Epithelial cell of proximal tubule (primary cell): ENCODE measurements at regions not wholly inside any gene's neighbourhood (a gene's known extent, or its start where the extent isn't known, plus 50 kb on each side); places are given as distances from the start of the nearest gene placed in this dataset.
"Not testable (repeated sequence)": the region's sequence is repeated elsewhere in the genome, so short reads cannot be mapped to it uniquely, and the experiment has no call there.

ENCODE experiments used
- DNase-seq: peaks from one replicate; pipeline ENCODE4 v3.0.0-alpha.2; 2011; ENCODE audit warnings: low read depth
- H3K4me3 ChIP-seq: 2 replicates; pipeline ENCODE4 v1.5.1; 2011; ENCODE audit warnings: low read depth, mild to moderate bottlenecking, low read length
- CTCF ChIP-seq: conservative IDR thresholded peaks from 2 replicates; pipeline ENCODE4 v1.5.1; 2012; ENCODE audit warnings: low read depth, mild to moderate bottlenecking, low read length

GRCh38 chr5:131005963-131006684 lies 158.9 kb downstream of the HINT1 start:
- DNase-seq = no peak
- no peak overlapping the region for H3K4me3 ChIP-seq
- TF ChIP-seq CTCF = no peak

GRCh38 chr5:131001507-131001906 lies 163.5 kb downstream of the HINT1 start:
- no peak for TF ChIP-seq CTCF
- DNase-seq = no peak
- no peak overlapping the region for H3K4me3 ChIP-seq

- TF ChIP-seq CTCF = no peak
- no peak overlapping the region for H3K4me3 ChIP-seq
- DNase-seq = no peak
Observed at GRCh38 chr5:131000289-131000688, 164.8 kb downstream of the HINT1 start.

GRCh38 chr5:130996720-130997119 lies 168.3 kb downstream of the HINT1 start:
- H3K4me3 ChIP-seq, DNase-seq: not testable (repeated sequence)

- no peak for DNase-seq
- no peak overlapping the region for H3K4me3 ChIP-seq
- no peak for TF ChIP-seq CTCF
Observed at GRCh38 chr5:130995851-130996250, 169.2 kb downstream of the HINT1 start.

- no peak for DNase-seq
- no peak overlapping the region for H3K4me3 ChIP-seq
- no peak for TF ChIP-seq CTCF
Observed at GRCh38 chr5:130995254-130995515, 169.9 kb downstream of the HINT1 start.

GRCh38 chr5:130994496-130995253 lies 170.4 kb downstream of the HINT1 start:
- no peak overlapping the region for H3K4me3 ChIP-seq
- no peak for TF ChIP-seq CTCF
- no peak for DNase-seq
